Activated naive CD8-positive, alpha-beta T cell (primary cell): ENCODE measurements at regions not wholly inside any gene's neighbourhood (a gene's known extent, or its start where the extent isn't known, plus 50 kb on each side); places are given as distances from the start of the nearest gene placed in this dataset.

Experiments used
- H3K27ac Mint-ChIP-seq: one replicate; pipeline ENCODE4 v1.8.0; 2021; ENCODE audit warnings: mixed read lengths
- H3K27me3 Mint-ChIP-seq: one replicate; pipeline ENCODE4 v1.8.0; 2021; ENCODE audit warnings: mixed read lengths
- H3K36me3 Mint-ChIP-seq: one replicate; pipeline ENCODE4 v1.8.0; 2021; ENCODE audit warnings: mixed read lengths
- H3K4me1 Mint-ChIP-seq: one replicate; pipeline ENCODE4 v1.8.0; 2021; ENCODE audit warnings: low read depth, mixed read lengths
- H3K4me3 Mint-ChIP-seq: one replicate; pipeline ENCODE4 v1.8.0; 2021; ENCODE audit warnings: mild to moderate bottlenecking, mixed read lengths
- H3K9me3 Mint-ChIP-seq: one replicate; pipeline ENCODE4 v1.8.0; 2021; ENCODE audit warnings: low read depth, mixed read lengths

GRCh38 chr7:22622116-22622785 is 104.7 kb upstream of the IL6 start:
- peaks cover 3% of the 10 kb centered on the region for H3K36me3 Mint-ChIP-seq
- H3K27me3 Mint-ChIP-seq: peaks cover 5% of the 10 kb centered on the region
- H3K4me3 Mint-ChIP-seq: no peak overlapping the region
- peaks cover 13% of the 10 kb centered on the region for H3K9me3 Mint-ChIP-seq
- H3K4me1 Mint-ChIP-seq: no peaks in the 10 kb centered on the region
- H3K27ac Mint-ChIP-seq: no peak overlapping the region

DNA sequence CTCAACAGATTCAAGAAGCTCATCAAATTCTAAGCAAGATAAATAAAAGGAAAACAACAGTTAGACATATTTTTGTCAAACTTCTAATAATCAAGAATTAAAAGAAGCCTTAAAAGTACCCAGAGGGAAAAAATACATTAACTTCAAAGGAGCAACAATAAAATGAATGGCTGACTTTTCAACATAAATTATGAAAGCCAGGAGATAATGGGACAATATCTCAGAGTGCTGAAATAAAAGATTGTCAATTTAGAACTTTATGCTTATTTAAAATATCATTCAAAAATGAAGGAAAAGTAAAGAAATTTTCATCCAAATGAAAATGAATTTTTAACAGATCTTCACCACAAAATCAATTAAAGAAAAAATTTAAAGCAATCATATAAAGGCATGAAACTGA is 108.5 kb upstream of the IL6 start:
- H3K27me3 Mint-ChIP-seq: peaks cover 8% of the 10 kb centered on the region
- peaks cover 5% of the 10 kb centered on the region for H3K36me3 Mint-ChIP-seq

DNA sequence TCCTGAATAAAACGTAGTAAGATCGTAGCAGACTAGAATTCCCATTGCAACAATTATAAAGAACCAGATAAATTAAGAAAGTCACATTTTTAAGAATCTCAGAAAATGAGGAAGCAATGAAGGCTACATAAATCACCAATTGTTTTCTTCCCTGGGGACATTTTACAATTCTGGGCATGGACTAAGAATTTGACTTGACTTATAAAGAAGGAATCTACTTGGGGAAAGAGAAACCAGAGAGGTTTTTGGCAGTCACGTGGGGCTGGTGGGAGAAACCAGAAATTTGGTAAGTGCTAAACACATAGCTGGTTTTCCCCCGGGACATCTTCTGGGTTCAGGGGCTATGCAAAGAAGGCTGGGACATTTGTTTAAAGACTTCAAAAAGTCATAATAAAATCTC is 109.8 kb upstream of the IL6 start:
- Mint-ChIP-seq H3K9me3 (peaks cover 19% of the 10 kb centered on the region), H3K27me3 (peaks cover 13% of the 10 kb centered on the region), H3K4me3 (no peak overlapping the region), H3K27ac (no peak overlapping the region), H3K4me1 (no peaks in the 10 kb centered on the region), H3K36me3 (peaks cover 5% of the 10 kb centered on the region)

More for the DNA sequence above, 108.5 kb upstream of the IL6 start:
- Mint-ChIP-seq H3K4me3 (no peak overlapping the region), H3K9me3 (peaks cover 19% of the 10 kb centered on the region), H3K4me1 (no peaks in the 10 kb centered on the region), H3K27ac (no peak overlapping the region)

DNA sequence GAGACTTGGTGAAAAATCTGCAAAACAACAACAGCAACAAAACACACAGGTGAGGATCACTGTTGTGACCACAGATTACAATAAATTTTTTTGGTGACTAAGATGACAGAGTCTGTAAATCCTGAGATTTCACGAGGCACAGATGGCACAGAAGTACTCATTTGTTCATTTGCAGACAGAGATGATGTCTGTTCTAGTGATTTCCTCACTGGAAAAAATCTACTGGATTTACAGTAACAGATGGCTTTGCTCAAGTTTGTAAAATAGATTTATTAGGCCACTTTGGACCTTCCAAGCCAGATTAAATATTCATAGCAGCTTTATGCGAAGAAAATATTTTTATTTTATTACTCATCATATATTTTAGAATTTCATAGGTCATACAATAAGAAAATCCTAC is 113.5 kb upstream of the IL6 start:
- Mint-ChIP-seq H3K4me3 (no peak overlapping the region), H3K27ac (no peak overlapping the region), H3K4me1 (no peaks in the 10 kb centered on the region), H3K9me3 (peaks cover 14% of the 10 kb centered on the region), H3K36me3 (peaks cover 2% of the 10 kb centered on the region), H3K27me3 (peaks cover 14% of the 10 kb centered on the region)

GRCh38 chr7:22612776-22613175 is 112.8 kb upstream of the STEAP1B start:
- Mint-ChIP-seq H3K36me3 (peaks cover 2% of the 10 kb centered on the region), H3K9me3 (peaks cover 9% of the 10 kb centered on the region), H3K4me3 (no peak overlapping the region), H3K27me3 (peaks cover 14% of the 10 kb centered on the region), H3K4me1 (no peaks in the 10 kb centered on the region), H3K27ac (no peak overlapping the region)

DNA sequence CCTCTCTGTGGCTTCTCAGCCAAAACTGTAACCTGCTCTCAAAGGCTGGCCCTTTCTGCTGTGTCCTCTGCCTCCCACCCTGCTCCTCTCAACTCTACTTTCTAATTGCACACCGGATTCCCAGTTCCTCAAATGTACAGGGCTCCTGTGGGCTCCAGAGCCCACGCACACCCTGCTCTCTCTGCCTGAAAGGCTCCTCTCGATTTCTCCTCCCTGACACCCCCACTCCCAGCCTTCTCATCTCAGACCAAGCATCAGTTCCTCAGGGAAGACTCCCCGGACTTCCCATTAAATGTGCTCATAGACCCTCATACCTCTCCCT is 111.7 kb upstream of the STEAP1B start:
- H3K4me3 Mint-ChIP-seq: no peak overlapping the region
- H3K27me3 Mint-ChIP-seq: peaks cover 14% of the 10 kb centered on the region
- no peaks in the 10 kb centered on the region for H3K4me1 Mint-ChIP-seq
- H3K27ac Mint-ChIP-seq: no peak overlapping the region
- no peaks in the 10 kb centered on the region for H3K9me3 Mint-ChIP-seq
- H3K36me3 Mint-ChIP-seq: no peaks in the 10 kb centered on the region

DNA sequence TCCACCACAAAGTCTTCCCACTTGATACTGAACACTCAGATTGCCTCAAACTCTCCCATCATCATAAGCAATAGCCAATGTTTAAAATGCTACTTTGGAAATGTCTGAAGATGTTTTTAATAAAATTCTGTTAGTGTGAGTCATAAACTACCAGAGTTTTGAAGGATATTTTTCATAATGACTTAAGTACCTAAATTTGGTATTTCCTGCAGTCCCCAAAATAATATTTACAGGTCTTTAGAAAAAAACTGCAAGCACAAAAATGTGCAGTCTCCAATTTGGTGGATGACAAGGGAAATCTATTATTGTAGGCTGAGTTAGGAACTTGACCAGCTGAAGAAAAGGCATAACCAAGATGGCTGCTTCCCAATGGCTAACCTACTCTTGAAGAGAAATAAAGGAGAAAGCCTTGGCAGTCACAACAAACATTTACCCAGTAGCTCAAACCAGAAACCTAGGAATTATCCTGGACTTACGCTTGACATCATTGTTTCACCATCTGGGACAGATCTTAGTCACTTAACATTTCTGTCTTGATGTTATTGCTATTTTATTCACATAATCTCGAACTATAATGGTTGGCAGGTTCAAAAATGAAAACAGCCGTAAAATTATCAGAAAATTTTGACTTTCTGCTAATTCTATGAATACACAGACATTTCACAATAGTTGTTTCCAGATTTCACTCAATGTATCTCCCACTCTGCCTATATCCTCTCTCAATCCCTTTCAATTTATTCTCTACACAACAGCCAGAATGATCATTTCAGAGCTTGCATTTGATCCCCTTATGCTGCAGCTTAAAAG is 111.2 kb upstream of the STEAP1B start:
- Mint-ChIP-seq H3K36me3 (no peaks in the 10 kb centered on the region), H3K27ac (no peak overlapping the region), H3K27me3 (peaks cover 14% of the 10 kb centered on the region), H3K4me1 (no peaks in the 10 kb centered on the region), H3K4me3 (no peak overlapping the region), H3K9me3 (no peaks in the 10 kb centered on the region)

- Mint-ChIP-seq H3K4me1 (no peaks in the 10 kb centered on the region), H3K4me3 (no peak overlapping the region), H3K36me3 (no peaks in the 10 kb centered on the region), H3K9me3 (no peaks in the 10 kb centered on the region), H3K27me3 (peaks cover 14% of the 10 kb centered on the region), H3K27ac (no peak overlapping the region)
Observed at GRCh38 chr7:22610263-22610662, 110.3 kb upstream of the STEAP1B start.

GRCh38 chr7:22607180-22607579 is 107.2 kb upstream of the STEAP1B start:
- Mint-ChIP-seq H3K36me3 (no peaks in the 10 kb centered on the region), H3K9me3 (no peaks in the 10 kb centered on the region), H3K4me3 (no peak overlapping the region), H3K27ac (no peak overlapping the region), H3K4me1 (no peaks in the 10 kb centered on the region), H3K27me3 (peaks cover 4% of the 10 kb centered on the region)

DNA sequence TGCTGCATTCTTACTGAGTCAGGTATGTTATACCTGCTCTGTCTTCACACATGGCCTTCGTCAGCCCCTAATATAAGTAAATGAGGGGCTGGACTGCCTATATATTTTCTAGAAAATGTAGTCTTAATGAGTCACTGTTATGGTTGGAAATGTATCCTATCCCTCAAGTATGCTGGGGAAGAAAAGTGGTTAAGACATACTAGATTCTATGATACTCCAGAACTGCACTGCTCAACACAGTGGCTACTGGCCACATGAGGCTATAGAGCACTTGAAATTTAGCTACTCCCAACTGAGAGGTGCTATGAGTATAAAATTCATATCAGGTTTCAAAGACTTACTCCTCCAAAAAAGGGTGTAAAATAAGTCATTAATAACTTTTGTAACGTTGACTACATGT is 104.3 kb upstream of the STEAP1B start:
- Mint-ChIP-seq H3K27me3 (peaks cover 4% of the 10 kb centered on the region), H3K4me3 (no peak overlapping the region), H3K4me1 (no peaks in the 10 kb centered on the region), H3K36me3 (no peaks in the 10 kb centered on the region), H3K9me3 (no peaks in the 10 kb centered on the region), H3K27ac (no peak overlapping the region)

GRCh38 chr7:22601812-22602565 is 102.0 kb upstream of the STEAP1B start:
- no peaks in the 10 kb centered on the region for H3K9me3 Mint-ChIP-seq
- no peak overlapping the region for H3K4me3 Mint-ChIP-seq
- no peaks in the 10 kb centered on the region for H3K36me3 Mint-ChIP-seq
- peaks cover 7% of the 10 kb centered on the region for H3K27me3 Mint-ChIP-seq
- no peaks in the 10 kb centered on the region for H3K4me1 Mint-ChIP-seq
- H3K27ac Mint-ChIP-seq: no peak overlapping the region

DNA sequence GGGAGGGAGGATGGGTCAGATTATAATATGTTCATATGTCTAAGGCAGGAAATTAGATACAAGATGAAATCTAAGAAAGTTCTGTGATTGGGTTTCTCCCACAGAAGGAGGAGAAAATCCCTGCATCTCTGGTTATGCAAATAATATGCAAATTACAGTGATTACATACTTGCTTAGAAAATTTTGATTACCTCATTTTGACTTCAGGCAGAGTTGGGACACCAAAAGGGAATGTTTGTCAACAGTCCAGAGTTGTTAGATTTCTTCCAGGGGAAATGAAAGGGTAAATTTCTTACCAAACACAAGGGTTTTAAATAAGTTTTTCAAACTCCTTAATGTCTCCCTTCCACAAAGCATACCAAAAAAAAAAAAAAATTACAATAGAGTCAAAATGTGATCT is 101.4 kb upstream of the STEAP1B start:
- H3K27ac Mint-ChIP-seq: no peak overlapping the region
- H3K9me3 Mint-ChIP-seq: no peaks in the 10 kb centered on the region
- H3K36me3 Mint-ChIP-seq: no peaks in the 10 kb centered on the region
- no peak overlapping the region for H3K4me3 Mint-ChIP-seq
- H3K27me3 Mint-ChIP-seq: peaks cover 7% of the 10 kb centered on the region
- no peaks in the 10 kb centered on the region for H3K4me1 Mint-ChIP-seq

- Mint-ChIP-seq H3K4me3 (no peak overlapping the region), H3K9me3 (no peaks in the 10 kb centered on the region), H3K27me3 (peaks cover 7% of the 10 kb centered on the region), H3K4me1 (no peaks in the 10 kb centered on the region), H3K27ac (no peak overlapping the region), H3K36me3 (no peaks in the 10 kb centered on the region)
Observed at GRCh38 chr7:22601003-22601402, 101.0 kb upstream of the STEAP1B start.

GRCh38 chr7:22598318-22598920 is 98.4 kb upstream of the STEAP1B start:
- Mint-ChIP-seq H3K4me1 (no peaks in the 10 kb centered on the region), H3K4me3 (no peak overlapping the region), H3K27ac (no peak overlapping the region), H3K9me3 (no peaks in the 10 kb centered on the region), H3K27me3 (peaks cover 12% of the 10 kb centered on the region), H3K36me3 (peaks cover 1% of the 10 kb centered on the region)

GRCh38 chr7:22597844-22598243 is 97.9 kb upstream of the STEAP1B start:
- H3K4me1 Mint-ChIP-seq: no peaks in the 10 kb centered on the region

More at GRCh38 chr7:22597844-22598243, 97.9 kb upstream of the STEAP1B start:
- Mint-ChIP-seq H3K36me3 (peaks cover 2% of the 10 kb centered on the region), H3K9me3 (no peaks in the 10 kb centered on the region), H3K4me3 (no peak overlapping the region), H3K27ac (no peak overlapping the region), H3K27me3 (peaks cover 13% of the 10 kb centered on the region)
